ENCODE measurements at regions not wholly inside any gene's neighbourhood (a gene's known extent, or its start where the extent isn't known, plus 50 kb on each side); places are given as distances from the start of the nearest gene placed in this dataset.

DNA sequence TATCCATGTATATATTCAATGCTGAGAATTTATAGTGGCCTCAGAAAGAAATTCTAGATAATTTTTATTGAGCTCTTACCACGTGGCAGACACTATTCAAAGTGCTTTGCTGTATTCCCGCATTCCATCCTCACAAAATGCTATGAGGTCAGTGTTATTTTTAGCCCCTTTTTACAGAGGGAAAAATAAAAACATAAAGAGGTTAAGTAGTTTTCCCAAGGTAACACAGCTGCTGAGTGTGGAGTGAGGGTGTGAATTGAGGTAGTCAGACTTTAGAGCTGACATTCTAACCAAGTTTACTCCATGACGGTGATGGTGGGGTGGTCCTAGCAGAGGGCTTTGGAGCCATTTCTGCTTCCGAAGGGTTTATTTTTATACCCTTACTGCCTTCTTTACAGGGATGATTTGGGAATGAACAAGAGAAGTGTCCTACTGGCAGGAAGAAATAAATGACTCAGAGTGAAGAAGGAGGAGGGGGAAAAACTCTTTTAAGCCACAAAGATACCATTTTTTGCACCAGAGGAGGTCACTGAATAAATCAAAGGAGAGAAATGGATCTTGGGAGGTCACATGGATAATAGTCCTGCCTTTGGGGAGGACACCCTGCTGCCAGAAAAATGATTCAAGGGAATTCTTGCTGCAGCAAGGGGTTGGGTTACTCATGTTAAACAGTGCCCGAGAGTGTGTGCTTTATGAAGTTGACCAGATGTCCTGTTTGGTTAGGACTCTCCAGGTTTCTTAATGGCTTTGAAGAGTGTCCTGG lies 76.1 kb downstream of the HMHB1 start:
- intact Hi-C loops (cut with micrococcal nuclease; ENCODE audit: unreplicated experiment) (no loop called here), in situ Hi-C loops (cut with HindIII; ENCODE audit: extremely low pct_ligation_motif_present, low pct_unique_long_range_greater_than_20kb) (no loop called here)
- Histone ChIP-seq H3K4me2 (ENCODE audit: low read depth, low read length) (no peak overlapping the region), H3K79me2 (ENCODE audit: insufficient read depth, low read length) (no peaks in the 10 kb centered on the region), H3K36me3 (replicated peaks in 1 of 2; ENCODE audit: control insufficient read depth in 1 of 2, insufficient read depth in 2 of 2, low read length in 2 of 2) (no peaks in the 10 kb centered on the region), H3K4me1 (ENCODE audit: insufficient read depth, low read length) (no peaks in the 10 kb centered on the region), H3K9ac (ENCODE audit: insufficient read depth, low read depth, low read length) (no peak overlapping the region), H2AFZ (ENCODE audit: low read length) (no peak overlapping the region), H3K27me3 (ENCODE audit: control insufficient read depth in 1 of 2, insufficient read depth in 2 of 2, low read length in 2 of 2) (peaks cover 0 to 1% of the 10 kb centered on the region in 2 experiments; a peak in 1 of 5 replicates), H4K20me1 (ENCODE audit: insufficient read depth, low read length) (no peaks in the 10 kb centered on the region), H3K27ac (ENCODE audit: extremely low read length, insufficient read depth, low read length) (no peak overlapping the region), H3K9me3 (ENCODE audit: low read length) (no peaks in the 10 kb centered on the region), H3K4me3 (replicated peaks in 1 of 3; ENCODE audit: insufficient read depth in 1 of 3, low read depth in 2 of 3, low read length in 3 of 3) (no peak overlapping the region)
- DNase-seq (ENCODE audit: low spot score) (no peak), ATAC-seq (no peak), FAIRE-seq (no peak)
- BruUV-seq (replicated peaks): no TSS peak
- POLR2A ChIA-PET: no interaction called here
- 21% methylated on average over 5 of the region's 5 CpGs for WGBS (ENCODE audit: low lambda C conversion rate)
- TF ChIP-seq KLF15 (CRISPR knock-in tag; IDR thresholded peaks at IDR 0.05; ENCODE audit: borderline replicate concordance) (no peak), ZNF24 (IDR thresholded peaks at IDR 0.05) (no peak), U2AF2 (IDR thresholded peaks at IDR 0.05; ENCODE audit: low read depth, low read length) (no peak), TMF1 (CRISPR knock-in tag; IDR thresholded peaks at IDR 0.05; ENCODE audit: low read depth) (no peak), ZNF251 (CRISPR knock-in tag; IDR thresholded peaks at IDR 0.05) (no peak), NR2F2 (IDR thresholded peaks at IDR 0.05; ENCODE audit: borderline replicate concordance, low read depth) (no peak), ZNF709 (CRISPR knock-in tag; IDR thresholded peaks at IDR 0.05) (no peak)
- TF ChIP-seq, protein P1, sequence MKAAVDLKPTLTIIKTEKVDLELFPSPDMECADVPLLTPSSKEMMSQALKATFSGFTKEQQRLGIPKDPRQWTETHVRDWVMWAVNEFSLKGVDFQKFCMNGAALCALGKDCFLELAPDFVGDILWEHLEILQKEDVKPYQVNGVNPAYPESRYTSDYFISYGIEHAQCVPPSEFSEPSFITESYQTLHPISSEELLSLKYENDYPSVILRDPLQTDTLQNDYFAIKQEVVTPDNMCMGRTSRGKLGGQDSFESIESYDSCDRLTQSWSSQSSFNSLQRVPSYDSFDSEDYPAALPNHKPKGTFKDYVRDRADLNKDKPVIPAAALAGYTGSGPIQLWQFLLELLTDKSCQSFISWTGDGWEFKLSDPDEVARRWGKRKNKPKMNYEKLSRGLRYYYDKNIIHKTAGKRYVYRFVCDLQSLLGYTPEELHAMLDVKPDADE (CRISPR knock-in tag; IDR thresholded peaks at IDR 0.05): no peak
- TF ChIP-seq, protein P2, sequence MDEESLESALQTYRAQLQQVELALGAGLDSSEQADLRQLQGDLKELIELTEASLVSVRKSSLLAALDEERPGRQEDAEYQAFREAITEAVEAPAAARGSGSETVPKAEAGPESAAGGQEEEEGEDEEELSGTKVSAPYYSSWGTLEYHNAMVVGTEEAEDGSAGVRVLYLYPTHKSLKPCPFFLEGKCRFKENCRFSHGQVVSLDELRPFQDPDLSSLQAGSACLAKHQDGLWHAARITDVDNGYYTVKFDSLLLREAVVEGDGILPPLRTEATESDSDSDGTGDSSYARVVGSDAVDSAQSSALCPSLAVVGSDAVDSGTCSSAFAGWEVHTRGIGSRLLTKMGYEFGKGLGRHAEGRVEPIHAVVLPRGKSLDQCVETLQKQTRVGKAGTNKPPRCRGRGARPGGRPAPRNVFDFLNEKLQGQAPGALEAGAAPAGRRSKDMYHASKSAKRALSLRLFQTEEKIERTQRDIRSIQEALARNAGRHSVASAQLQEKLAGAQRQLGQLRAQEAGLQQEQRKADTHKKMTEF (CRISPR knock-in tag; IDR thresholded peaks at IDR 0.05): no peak
- TF ChIP-seq, protein P3, sequence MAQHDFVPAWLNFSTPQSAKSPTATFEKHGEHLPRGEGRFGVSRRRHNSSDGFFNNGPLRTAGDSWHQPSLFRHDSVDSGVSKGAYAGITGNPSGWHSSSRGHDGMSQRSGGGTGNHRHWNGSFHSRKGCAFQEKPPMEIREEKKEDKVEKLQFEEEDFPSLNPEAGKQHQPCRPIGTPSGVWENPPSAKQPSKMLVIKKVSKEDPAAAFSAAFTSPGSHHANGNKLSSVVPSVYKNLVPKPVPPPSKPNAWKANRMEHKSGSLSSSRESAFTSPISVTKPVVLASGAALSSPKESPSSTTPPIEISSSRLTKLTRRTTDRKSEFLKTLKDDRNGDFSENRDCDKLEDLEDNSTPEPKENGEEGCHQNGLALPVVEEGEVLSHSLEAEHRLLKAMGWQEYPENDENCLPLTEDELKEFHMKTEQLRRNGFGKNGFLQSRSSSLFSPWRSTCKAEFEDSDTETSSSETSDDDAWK (CRISPR knock-in tag; IDR thresholded peaks at IDR 0.05): no peak
- TF ChIP-seq, protein P4, sequence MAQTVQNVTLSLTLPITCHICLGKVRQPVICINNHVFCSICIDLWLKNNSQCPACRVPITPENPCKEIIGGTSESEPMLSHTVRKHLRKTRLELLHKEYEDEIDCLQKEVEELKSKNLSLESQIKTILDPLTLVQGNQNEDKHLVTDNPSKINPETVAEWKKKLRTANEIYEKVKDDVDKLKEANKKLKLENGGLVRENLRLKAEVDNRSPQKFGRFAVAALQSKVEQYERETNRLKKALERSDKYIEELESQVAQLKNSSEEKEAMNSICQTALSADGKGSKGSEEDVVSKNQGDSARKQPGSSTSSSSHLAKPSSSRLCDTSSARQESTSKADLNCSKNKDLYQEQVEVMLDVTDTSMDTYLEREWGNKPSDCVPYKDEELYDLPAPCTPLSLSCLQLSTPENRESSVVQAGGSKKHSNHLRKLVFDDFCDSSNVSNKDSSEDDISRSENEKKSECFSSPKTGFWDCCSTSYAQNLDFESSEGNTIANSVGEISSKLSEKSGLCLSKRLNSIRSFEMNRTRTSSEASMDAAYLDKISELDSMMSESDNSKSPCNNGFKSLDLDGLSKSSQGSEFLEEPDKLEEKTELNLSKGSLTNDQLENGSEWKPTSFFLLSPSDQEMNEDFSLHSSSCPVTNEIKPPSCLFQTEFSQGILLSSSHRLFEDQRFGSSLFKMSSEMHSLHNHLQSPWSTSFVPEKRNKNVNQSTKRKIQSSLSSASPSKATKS (CRISPR knock-in tag; IDR thresholded peaks at IDR 0.05): no peak
- TF ChIP-seq, protein P5, sequence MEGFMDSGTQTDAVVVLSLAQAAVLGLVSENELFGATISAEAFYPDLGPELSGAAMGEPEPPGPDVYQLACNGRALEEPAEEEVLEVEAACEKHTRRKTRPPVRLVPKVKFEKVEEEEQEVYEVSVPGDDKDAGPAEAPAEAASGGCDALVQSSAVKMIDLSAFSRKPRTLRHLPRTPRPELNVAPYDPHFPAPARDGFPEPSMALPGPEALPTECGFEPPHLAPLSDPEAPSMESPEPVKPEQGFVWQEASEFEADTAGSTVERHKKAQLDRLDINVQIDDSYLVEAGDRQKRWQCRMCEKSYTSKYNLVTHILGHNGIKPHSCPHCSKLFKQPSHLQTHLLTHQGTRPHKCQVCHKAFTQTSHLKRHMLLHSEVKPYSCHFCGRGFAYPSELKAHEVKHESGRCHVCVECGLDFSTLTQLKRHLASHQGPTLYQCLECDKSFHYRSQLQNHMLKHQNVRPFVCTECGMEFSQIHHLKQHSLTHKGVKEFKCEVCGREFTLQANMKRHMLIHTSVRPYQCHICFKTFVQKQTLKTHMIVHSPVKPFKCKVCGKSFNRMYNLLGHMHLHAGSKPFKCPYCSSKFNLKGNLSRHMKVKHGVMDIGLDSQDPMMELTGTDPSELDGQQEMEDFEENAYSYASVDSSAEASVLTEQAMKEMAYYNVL (CRISPR knock-in tag; IDR thresholded peaks at IDR 0.05; ENCODE audit: borderline replicate concordance): no peak
- TF ChIP-seq, protein P6, sequence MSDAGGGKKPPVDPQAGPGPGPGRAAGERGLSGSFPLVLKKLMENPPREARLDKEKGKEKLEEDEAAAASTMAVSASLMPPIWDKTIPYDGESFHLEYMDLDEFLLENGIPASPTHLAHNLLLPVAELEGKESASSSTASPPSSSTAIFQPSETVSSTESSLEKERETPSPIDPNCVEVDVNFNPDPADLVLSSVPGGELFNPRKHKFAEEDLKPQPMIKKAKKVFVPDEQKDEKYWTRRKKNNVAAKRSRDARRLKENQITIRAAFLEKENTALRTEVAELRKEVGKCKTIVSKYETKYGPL (CRISPR knock-in tag; IDR thresholded peaks at IDR 0.05): no peak
- TF ChIP-seq, protein P7, sequence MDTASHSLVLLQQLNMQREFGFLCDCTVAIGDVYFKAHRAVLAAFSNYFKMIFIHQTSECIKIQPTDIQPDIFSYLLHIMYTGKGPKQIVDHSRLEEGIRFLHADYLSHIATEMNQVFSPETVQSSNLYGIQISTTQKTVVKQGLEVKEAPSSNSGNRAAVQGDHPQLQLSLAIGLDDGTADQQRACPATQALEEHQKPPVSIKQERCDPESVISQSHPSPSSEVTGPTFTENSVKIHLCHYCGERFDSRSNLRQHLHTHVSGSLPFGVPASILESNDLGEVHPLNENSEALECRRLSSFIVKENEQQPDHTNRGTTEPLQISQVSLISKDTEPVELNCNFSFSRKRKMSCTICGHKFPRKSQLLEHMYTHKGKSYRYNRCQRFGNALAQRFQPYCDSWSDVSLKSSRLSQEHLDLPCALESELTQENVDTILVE (CRISPR knock-in tag; IDR thresholded peaks at IDR 0.05): no peak
- CTCF ChIA-PET (ENCODE audit: low intra/inter-chr PET ratio, low total read pairs): no interaction called here

Measured in HepG2 (cell line).